NCI-H460 (cell line): ENCODE measurements at regions not wholly inside any gene's neighbourhood (a gene's known extent, or its start where the extent isn't known, plus 50 kb on each side); places are given as distances from the start of the nearest gene placed in this dataset.
"Not testable (repeated sequence)": the region's sequence is repeated elsewhere in the genome, so short reads cannot be mapped to it uniquely, and the experiment has no call there.

Source experiments
- DNase-seq: peaks from one replicate; pipeline ENCODE4 v3.0.0-alpha.2; 2016; ENCODE audit warnings: low read depth; ENCODE audit errors: extremely low read depth

- DNase-seq = no peak
These were observed 115.0 kb downstream of the AGTR2 start for GRCh38 chrX:116285501-116285900.

GRCh38 chrX:116289592-116289991 lies 119.0 kb downstream of the AGTR2 start:
- no peak for DNase-seq

GRCh38 chrX:116290359-116290758 lies 119.8 kb downstream of the AGTR2 start:
- DNase-seq = no peak

GRCh38 chrX:116292183-116292582 lies 121.6 kb downstream of the AGTR2 start:
- DNase-seq = no peak

GRCh38 chrX:116298956-116299355 lies 128.4 kb downstream of the AGTR2 start:
- DNase-seq = no peak

- no peak for DNase-seq
These were observed 130.2 kb upstream of the SLC6A14 start for GRCh38 chrX:116306218-116306617.

GRCh38 chrX:116317409-116317808 lies 119.0 kb upstream of the SLC6A14 start:
- DNase-seq = no peak

- no peak for DNase-seq
These were observed 117.7 kb upstream of the SLC6A14 start for GRCh38 chrX:116318672-116319071.

GRCh38 chrX:116321711-116322110 lies 114.7 kb upstream of the SLC6A14 start:
- no peak for DNase-seq

GRCh38 chrX:116332026-116332425 lies 104.4 kb upstream of the SLC6A14 start:
- DNase-seq = not testable (repeated sequence)

- DNase-seq = not testable (repeated sequence)
These were observed 101.6 kb upstream of the SLC6A14 start for GRCh38 chrX:116334797-116335196.

GRCh38 chrX:116339407-116339806 lies 97.0 kb upstream of the SLC6A14 start:
- DNase-seq = no peak

GRCh38 chrX:116342903-116343302 lies 93.5 kb upstream of the SLC6A14 start:
- no peak for DNase-seq

- DNase-seq = no peak
These were observed 90.4 kb upstream of the SLC6A14 start for GRCh38 chrX:116345958-116346357.

- DNase-seq = no peak
These were observed 79.1 kb upstream of the SLC6A14 start for GRCh38 chrX:116357329-116357728.

GRCh38 chrX:116378961-116379360 lies 57.4 kb upstream of the SLC6A14 start:
- no peak for DNase-seq

GRCh38 chrX:116379854-116380253 lies 56.6 kb upstream of the SLC6A14 start:
- no peak for DNase-seq

GRCh38 chrX:116384406-116384954 lies 51.9 kb upstream of the SLC6A14 start:
- peak; percentile 48 for DNase-seq
